ENCODE measurements at regions not wholly inside any gene's neighbourhood (a gene's known extent, or its start where the extent isn't known, plus 50 kb on each side); places are given as distances from the start of the nearest gene placed in this dataset.
"Not testable (repeated sequence)": the region's sequence is repeated elsewhere in the genome, so short reads cannot be mapped to it uniquely, and the experiment has no call there.

DNA sequence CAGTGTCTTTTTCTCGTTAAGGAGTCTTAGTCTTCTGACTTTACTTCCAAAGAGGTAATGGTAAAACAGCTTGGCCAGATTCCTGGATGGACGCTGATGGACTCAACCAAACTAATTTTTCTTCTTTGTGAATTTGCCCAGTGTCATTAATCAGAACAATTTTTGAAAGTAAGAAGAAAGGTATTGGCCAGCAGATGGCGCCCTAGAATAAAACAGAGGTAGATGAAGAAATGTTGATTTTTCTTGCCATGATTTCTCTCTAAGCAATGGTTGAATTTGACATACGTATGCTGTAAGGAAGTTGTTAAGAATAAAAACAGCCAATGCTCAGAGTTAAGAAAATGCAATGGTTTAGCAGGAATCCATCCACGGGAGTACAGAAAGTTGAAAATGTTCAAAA, 500.0 kb downstream of the DIRAS2 start:
- peak; percentile 18 for DNase-seq (ENCODE audit: low spot score)

DNA sequence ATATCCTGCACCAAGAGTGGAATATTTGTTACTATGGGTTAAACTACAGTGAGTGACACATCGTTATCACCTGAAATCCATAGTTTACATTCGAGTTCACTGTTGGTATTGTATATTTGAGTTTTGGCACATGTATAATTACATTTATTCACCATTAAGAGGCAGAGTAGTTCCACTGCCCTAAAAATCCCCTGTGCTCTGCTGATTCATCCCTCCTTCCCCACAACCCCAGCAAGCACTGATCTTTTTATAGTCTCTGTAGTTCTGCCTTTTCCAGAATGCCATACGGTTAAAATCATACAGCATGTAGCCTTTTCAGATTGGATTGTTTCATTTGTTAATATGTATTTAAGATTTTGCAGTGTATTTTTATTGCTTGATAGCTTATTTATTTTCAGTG, 495.2 kb downstream of the DIRAS2 start:
- DNase-seq (ENCODE audit: low spot score): no peak

DNA sequence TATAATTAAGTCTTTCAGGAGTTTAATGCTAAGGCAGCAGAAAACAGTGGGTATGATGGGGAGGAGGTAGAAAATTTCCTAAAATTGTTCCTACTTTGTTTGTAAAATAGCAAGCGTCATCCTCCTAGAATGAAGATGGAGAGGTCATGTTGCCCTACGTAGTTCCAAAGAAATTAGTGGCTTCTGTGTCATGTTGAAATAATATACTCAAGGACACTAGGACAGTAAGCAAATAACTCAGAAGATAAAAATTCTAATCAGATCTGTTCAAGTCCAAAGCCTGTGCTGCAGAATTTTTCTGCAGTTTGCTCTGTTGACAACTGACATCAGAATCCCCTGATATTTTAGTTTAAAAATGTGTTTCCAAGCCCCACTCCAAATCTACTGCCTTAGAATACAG, 486.3 kb downstream of the DIRAS2 start:
- no peak for DNase-seq (ENCODE audit: low spot score)

DNA sequence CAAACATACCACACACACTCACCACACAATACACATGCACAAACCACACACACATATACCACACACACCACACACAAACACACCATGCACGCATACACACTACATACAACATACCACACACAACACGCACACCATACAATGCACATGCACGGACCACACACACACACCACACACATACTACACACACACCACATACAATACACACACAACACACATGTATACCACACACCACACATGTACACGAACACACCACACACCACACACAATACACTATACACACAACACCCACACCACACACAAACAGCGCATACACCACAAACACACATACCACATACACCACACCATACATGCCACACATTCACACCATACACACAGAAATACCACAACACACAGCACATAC, 480.3 kb downstream of the DIRAS2 start:
- DNase-seq (ENCODE audit: low spot score): no peak

DNA sequence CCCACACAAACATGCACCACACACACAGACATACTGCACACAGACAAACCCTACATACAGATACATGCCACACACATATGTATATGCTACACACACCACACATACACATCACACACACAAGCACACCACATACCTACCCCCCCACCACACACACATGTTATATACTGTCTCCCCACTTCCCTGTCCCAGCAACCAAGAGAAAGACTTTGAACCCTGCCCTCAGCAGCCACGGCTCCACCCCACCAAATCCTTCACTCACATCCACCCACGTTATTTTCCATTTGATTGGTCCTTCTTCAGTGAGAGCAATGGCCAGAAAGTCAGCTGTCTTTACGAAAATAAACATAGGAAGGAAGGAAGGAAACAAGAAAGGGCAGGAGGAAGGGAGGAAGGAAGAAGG, 479.8 kb downstream of the DIRAS2 start:
- DNase-seq (ENCODE audit: low spot score): no peak

DNA sequence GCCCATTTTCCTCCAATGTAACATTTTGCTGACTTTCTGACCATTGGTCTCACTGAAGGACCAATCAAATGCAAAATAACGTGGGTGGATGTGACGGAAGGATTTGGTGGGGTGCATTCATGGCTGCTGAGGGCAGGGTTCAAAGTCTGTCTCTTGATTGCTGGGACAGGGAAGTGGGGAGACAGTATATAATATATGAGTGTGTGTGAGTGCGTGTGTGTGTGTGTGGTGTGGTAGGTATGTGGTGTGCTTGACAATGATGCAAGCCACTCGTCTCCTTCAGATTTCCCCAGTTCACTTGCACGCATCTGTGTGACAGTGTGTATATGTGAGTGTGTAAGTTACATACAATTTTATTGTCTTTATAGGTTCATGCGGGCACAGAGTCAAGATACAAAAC, 477.3 kb downstream of the DIRAS2 start:
- DNase-seq (ENCODE audit: low spot score): no peak

DNA sequence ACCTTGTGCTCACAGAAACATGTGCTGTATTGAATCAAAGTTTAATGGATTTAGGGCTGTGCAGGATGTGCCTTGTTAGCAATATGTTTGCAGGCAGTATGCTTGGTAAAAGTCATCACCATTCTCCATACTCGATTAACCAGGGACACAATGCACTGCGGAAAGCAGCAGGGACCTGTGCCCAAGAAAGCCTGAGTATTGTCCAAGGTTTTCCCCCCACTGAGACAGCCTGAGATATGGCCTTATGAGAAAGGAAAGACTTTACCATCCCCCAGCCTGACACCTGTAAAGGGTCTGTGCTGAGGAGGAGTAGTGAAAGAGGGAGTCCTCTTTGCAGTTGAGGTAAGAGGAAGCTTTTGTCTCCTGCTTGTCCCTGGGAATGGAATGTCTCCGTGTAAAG, 476.2 kb downstream of the DIRAS2 start:
- not testable (repeated sequence) for DNase-seq (ENCODE audit: low spot score)

DNA sequence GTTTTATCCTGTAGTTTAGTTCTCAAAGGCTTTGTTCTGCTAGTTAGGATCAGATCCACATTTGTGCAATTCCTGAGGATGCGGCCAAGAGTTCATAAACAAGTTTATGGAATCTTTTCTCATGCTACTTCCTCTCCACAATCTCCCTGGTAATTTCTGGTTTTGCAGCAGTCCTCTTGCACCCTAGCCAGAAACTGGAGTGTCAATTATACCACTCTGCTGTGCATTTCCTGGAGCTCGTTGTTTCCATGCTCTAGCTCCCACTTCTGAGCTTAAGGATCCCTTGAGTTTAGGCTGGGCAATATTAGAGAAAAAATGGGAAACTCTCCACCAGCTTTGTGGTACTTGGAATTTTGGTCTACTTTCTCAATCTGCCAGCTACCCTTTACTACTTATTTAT, 474.7 kb downstream of the DIRAS2 start:
- DNase-seq (ENCODE audit: low spot score): no peak

DNA sequence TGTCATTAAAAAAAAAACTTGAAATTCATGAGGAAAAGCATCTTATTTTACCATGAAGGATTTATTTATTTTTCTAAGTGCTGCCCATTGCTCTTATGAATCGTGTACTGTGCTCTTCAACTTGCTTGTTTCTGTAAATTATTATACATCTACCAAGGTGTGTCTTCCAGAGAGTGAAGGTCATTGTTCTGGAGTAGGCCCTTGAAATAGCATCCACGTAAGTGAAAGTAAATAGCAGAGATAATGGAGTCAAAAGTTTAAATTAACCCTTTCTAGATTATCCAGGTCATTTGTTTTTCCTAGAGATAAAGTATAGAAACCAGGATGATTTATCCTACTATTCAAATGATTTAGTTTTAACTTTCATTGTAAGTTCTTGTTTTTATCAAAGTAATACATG, 473.1 kb downstream of the DIRAS2 start:
- no peak for DNase-seq (ENCODE audit: low spot score)

DNA sequence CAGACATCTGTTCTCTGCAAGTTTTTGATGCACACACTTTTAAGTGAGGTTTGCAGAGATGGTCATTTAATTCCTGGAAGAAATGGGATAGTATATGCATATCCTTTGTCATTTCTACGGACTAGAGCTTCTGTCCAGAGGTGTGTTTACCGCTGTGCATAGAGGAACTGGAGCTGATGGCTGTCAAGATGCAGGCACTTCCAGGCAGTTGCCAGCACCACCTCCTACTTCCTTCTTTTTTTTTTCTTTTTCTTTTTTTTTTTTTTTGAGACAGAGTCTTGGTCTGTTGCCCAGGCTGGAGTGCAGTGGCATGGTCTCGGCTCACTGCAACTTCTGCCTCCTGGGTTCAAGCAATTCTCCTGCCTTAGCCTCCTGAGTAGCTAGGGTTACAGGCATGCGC, 468.7 kb downstream of the DIRAS2 start:
- not testable (repeated sequence) for DNase-seq (ENCODE audit: low spot score)

DNA sequence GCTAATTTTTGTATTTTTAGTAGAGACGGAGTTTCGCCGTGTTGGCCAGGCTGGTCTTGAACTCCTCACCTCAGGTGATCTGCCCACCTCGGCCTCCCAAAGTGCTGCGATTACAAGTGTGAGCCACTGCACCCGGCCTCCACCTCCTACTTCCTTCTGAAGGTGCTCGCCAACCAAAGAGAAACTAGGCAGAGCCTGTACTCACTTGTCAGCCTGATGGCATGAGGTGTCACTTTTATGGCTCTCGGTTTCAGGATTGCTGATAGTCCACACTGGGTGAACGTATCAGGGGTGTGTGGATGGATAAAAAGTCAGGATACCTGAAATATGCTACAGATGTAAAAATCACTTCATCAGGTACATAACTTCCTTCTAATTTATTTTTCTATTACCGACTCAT, 468.3 kb downstream of the DIRAS2 start:
- not testable (repeated sequence) for DNase-seq (ENCODE audit: low spot score)

DNA sequence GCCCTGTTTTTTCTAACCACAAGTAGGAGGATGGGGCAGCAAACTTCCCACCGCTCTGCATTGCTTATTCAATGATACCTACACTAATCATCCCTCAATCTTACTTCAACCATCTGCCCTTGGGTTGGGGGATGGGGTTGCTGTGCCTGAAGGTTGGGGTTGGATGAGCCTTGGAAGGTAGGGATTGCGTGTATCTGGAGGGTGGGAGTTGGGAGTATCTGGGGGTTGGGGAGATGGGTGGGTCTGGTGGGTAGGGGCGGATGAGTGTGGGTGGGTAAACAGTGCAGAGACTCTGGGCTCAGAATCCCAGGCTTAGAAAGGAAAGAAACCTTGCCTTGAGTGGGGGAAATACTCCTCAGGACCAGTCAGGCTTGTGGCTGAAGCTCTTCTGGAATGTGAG, 467.4 kb downstream of the DIRAS2 start:
- no peak for DNase-seq (ENCODE audit: low spot score)

DNA sequence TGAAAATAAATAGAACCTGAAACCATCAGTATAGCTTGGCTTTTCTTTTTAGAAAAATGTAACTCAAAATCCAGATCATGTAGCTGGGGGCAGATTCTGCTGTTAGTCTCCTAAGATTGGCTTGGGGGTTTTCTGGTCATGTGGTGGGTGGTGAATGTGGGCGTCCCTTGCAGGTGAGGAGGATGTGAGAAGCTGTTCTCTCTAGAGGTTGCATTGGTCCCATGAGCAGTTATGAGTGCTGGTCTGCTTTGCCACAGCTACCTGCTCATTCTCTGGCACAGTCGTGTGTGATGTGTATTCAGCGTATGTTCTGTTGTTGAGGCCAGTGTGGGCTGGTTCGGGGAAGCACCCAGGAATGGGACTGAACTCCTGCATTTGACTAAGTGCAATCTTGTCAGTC, 466.8 kb downstream of the DIRAS2 start:
- DNase-seq (ENCODE audit: low spot score): no peak

DNA sequence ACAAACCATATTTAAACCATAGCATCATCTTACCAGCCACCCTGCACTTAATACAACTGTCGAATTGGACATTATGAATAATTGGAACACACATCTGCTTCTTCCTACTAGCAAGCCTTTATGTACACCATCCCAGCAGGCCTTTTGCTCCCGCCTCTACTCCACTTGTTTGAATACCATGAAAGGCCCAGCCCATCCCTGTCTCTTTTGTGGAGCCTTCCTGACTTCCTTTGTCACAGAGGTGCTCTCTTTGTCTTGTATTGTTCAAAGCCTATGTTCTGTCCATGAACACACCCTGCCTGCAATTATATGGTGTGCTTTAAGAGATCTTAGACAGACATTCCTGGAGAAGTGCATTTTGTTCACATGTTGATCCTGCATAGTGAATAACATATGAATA, 465.7 kb downstream of the DIRAS2 start:
- DNase-seq (ENCODE audit: low spot score): no peak

DNA sequence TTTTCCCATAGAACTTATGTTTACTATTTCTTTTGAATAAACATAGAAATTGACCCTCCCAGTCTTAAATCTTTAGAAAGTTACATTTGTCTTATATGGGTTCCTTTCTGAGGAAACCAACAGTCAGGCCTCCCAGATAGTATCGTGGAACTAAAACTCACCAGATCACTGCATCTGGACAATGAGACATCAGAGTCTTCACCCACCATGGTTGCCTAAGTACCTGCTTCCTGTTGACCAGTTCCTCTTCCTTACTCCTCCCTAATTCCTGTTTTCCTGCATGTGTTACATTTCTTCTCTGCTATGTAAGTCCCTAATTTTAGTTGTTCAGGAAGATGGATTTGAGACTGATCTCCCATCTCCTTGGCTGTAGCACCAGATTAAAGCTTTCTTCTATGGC, 462.2 kb downstream of the DIRAS2 start:
- DNase-seq (ENCODE audit: low spot score): no peak

DNA sequence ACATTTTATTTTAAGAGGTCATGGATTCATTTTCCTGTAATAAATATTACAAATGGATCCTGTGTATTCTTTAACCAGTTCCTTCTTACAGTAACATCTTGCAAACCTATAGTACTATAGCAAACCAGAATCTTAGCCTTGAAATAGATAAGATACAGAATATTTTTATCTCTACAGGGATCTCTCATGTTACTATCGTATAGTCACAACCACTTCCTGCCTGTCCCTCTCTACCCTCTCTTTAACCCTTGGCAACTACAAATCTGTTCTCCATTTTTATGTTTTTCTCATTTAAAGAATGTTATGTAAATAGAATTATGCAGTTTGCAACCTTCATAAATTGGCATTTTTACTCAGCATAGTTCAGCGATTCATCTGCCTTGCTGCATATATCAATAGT, 454.0 kb downstream of the DIRAS2 start:
- no peak for DNase-seq (ENCODE audit: low spot score)

DNA sequence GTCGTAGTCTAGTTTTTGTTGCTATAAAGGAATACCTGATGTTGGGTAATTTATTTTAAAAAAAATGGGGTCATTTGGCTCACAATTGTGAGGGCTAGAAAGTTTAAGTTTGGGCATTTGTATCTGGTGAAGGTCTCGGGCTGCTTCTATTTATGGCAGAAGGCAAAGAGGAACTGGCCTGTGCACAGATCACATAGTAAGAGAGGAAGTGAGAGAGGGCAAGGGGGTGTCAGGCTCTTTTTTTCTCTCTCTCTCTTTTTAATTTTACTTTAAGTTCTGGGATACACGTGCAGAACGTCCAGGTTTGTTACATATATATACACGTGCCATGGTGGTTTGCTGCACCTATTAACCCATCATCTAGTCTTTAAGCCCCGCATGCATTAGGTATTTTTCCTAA, 453.3 kb downstream of the DIRAS2 start:
- no peak for DNase-seq (ENCODE audit: low spot score)

DNA sequence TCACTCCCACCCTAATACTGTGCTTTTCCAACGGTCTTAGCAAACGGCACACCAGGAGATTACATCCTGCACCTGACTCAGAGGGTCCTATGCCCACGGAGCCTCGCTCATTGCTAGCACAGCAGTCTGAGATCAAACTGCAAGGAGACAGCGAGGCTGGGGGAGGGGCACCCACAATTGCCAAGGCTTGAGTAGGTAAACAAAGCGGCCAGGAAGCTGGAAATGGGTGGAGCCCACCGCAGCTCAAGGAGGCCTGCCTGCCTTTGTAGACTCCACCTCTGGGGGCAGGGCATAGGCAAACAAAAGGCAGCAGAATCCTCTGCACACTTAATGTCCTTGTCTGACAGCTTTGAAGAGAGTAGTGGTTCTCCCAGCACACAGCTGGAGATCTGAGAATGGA, 450.2 kb downstream of the DIRAS2 start:
- DNase-seq (ENCODE audit: low spot score): not testable (repeated sequence)

DNA sequence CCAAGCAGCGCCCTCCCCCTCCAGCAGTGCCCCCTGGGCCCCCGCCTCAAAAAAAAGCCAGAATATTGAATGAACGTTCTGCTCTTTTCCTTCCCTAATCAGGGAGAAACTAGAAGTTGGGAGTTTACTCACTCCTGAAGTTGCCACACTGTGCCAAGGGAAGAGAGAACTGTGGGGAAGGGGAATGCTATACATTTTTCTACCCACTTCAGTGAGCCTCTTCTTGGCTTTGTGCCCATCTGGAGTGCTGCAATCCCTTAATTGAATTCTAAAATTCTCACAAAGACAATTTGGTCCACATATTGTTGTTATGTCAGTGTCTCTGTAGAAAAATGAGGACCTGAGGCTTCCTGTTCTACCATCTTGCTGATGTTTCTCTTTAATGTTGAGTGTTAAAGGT, 443.7 kb downstream of the DIRAS2 start:
- DNase-seq (ENCODE audit: low spot score): no peak

DNA sequence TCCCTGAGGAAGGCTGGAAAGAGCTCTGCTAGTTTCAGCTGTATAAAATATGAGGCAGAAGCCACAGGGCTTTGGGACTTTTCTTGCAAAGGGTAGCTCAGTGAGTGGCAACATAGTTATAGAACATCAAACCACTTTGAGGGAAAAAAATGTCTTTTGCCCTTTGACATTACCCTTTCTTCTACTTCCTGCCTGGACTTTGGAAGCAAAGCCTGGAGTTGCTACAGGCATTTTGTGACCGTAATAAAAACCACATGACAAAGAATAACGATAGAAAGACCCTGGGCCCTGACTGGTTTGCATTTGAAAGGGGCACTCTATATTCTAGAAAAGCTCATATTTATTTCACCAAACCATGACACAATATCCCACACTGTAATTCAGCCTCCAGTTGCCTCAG, 440.9 kb downstream of the DIRAS2 start:
- no peak for DNase-seq (ENCODE audit: low spot score)

DNA sequence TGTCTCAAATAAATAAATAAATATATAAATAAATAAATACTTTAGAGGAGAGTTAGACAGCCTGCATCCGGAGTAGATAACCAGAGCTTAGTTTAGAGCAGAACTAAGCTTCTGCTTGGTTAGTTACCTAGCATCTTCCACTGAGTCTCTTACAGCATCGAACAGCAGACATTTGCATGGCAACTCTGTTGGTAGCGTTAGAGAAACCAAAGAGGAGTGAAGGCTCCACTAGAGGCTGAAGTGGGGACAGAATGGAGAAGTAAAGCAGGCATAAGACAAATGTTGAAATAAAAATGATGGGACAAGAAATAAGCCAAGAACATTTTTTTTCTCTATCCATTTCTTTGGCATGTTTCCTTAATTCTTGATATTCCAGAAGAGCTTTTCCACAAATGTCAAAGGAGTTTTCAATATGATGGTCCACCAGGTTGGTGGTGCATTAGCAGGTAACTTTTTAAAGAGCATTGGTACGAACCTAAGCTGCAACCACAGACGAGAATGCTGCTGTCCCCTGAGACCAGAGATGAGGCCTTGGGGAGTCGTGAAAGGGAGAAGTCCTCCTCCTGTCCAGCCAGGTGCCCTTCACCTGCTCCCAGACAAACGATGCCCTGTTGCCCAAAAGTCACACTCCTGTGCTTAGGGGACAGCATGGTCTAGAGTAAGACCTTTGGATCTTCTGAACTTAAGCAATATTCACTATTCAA, 438.3 kb downstream of the DIRAS2 start:
- DNase-seq (ENCODE audit: low spot score): no peak

DNA sequence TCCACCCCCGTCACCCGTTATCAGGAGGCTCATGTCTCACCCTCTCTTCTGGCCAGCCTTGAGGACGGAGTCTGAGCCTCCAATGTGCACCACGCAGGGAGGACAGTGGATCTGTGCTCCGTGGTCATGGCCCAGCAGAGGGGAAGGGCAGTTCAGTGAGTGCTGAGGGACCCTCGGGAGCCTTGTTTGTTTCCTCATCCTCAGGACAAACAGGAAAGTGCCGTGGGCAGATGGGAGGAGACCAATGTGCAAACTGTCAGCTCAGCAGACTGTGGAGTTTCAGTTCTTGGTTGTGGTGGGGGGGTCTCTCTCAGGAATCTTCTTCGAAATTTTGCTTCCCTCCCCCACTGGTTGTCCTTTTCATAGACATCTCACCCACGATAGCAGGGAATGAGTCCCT, 429.6 kb downstream of the DIRAS2 start:
- not testable (repeated sequence) for DNase-seq (ENCODE audit: low spot score)

DNA sequence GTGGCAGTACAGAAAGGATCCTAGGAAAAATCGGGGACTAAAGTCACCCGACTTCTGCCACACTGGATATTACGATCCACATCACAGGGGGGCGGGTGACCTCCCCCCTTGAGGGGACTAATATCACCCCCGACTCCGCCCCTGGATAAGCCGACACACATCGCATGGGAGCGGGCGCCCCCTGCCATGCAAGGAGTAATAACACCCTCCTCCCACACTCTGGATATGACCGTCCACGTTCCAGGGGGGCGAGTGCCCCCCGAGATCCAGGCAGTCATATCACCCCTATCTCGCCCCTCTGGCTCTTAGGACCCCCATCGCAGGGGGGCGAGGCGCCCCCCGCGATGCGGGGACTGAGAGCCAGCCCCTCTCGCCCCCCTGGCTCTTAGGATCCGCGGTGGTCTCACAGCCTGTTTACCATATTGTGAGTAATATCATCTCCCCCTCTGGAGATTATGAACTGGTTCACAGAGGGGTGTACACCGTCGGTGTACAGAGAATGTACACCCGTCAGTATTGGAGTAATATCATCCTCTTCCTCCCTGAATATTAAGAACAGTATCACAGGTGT, 423.0 kb downstream of the DIRAS2 start:
- DNase-seq (ENCODE audit: low spot score): no peak

DNA sequence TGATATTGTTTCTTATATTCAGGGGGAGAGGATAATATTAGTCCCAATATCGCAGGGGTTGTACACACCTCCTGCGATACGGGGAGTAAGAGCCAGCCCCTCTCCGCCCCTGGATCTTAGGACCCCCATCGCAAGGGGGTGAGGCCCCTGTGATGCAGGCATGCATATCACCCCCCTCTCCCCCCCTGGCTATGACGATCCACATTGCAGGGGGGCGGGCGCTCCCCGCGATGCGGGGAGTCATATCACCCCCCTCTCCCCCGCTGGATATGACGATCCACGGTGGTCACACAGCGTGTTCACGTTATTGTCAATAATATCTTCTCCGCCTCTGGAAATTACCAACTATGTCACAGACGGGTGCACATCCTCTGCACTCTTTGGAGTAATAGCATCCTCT, 420.7 kb downstream of the DIRAS2 start:
- DNase-seq (ENCODE audit: low spot score): not testable (repeated sequence)

Data from H4 (cell line).